OCI-LY3 (cell line): ENCODE measurements at regions not wholly inside any gene's neighbourhood (a gene's known extent, or its start where the extent isn't known, plus 50 kb on each side); places are given as distances from the start of the nearest gene placed in this dataset.

Experiments
- H2AFZ ChIP-seq: fragments of 200-600, 300-600 bp; shearing (Covaris generic); 2 replicates; pipeline ENCODE4 v1.6.0; 2014; ENCODE audit warnings: antibody characterized with exemption, low read depth, low read length
- H3K27ac ChIP-seq: fragments of 200-600, 300-600 bp; sonication (generic); 2 replicates; pipeline ENCODE4 v1.5.1; 2014; ENCODE audit warnings: mild to moderate bottlenecking, low read length, moderate library complexity, mixed read lengths
- H3K27me3 ChIP-seq: fragments of 200-600, 300-600 bp; sonication (generic); 2 replicates; pipeline ENCODE4 v1.6.1; 2014; ENCODE audit warnings: low read depth, low read length, mixed read lengths
- H3K36me3 ChIP-seq: fragments of 200-600, 300-600 bp; sonication (generic); replicated peaks from 2 replicates; pipeline ENCODE3; 2014; ENCODE audit warnings: low read depth, low read length, mixed read lengths
- H3K4me1 ChIP-seq: fragments of 300-600, 200-600 bp; sonication (generic); 2 replicates; pipeline ENCODE4 v1.6.1; 2014; ENCODE audit warnings: low read length, mixed read lengths
- H3K4me2 ChIP-seq: fragments of 200-600, 300-600 bp; sonication (generic); 2 replicates; pipeline ENCODE4 v1.6.1; 2014; ENCODE audit warnings: low read length, mixed read lengths
- H3K4me3 ChIP-seq: fragments of 300-600, 200-600 bp; sonication (generic); 2 replicates; pipeline ENCODE4 v1.5.1; 2014; ENCODE audit warnings: antibody characterized with exemption, mild to moderate bottlenecking, low read length, moderate library complexity
- H3K79me2 ChIP-seq: fragments of 300-600, 200-600 bp; shearing (Covaris generic); 2 replicates; pipeline ENCODE4 v1.6.1; 2014; ENCODE audit warnings: mild to moderate bottlenecking, low read length, mixed read lengths
- H3K9ac ChIP-seq: fragments of 300-600, 200-600 bp; shearing (Covaris generic); 2 replicates; pipeline ENCODE4 v1.6.0; 2014; ENCODE audit warnings: mild to moderate bottlenecking, low read length, moderate library complexity
- H3K9me3 ChIP-seq: fragments of 200-600, 300-600 bp; shearing (Covaris generic); 2 replicates; pipeline ENCODE4 v1.6.1; 2014; ENCODE audit warnings: low read length, mixed read lengths; ENCODE audit not compliant: insufficient read depth
- H4K20me1 ChIP-seq: fragments of 200-600, 300-600 bp; sonication (generic); 2 replicates; pipeline ENCODE4 v1.6.1; 2016; ENCODE audit warnings: low read length, mixed read lengths; ENCODE audit not compliant: insufficient read depth
- CTCF ChIP-seq: fragments of 200-600, 300-600 bp; sonication (generic); IDR thresholded peaks from 2 replicates; pipeline ENCODE4 v1.5.1; 2014; ENCODE audit warnings: antibody characterized with exemption, low read length, low read depth
- EZH2phosphoT487 ChIP-seq: fragments of 200-600 bp; shearing (Covaris generic); IDR thresholded peaks from 2 replicates; pipeline ENCODE4 v1.6.1; 2018; ENCODE audit warnings: antibody characterized with exemption, mixed run types, low read depth

- TF ChIP-seq EZH2phosphoT487 = no peak
- H3K27me3 ChIP-seq = peaks cover 3% of the 10 kb centered on the region; the same call in 1 of the 2 replicates
- H3K4me1 ChIP-seq = no peaks in the 10 kb centered on the region
- H3K4me3 ChIP-seq = no peak overlapping the region
- H3K9me3 ChIP-seq = no peaks in the 10 kb centered on the region
- H2AFZ ChIP-seq = no peak overlapping the region
- no peak overlapping the region for H3K9ac ChIP-seq
- no peaks in the 10 kb centered on the region for H3K79me2 ChIP-seq
- no peak overlapping the region for H3K4me2 ChIP-seq
- no peaks in the 10 kb centered on the region for H4K20me1 ChIP-seq
- H3K36me3 ChIP-seq = no peaks in the 10 kb centered on the region
- no peak overlapping the region for H3K27ac ChIP-seq
Observed at GRCh38 chr5:66529704-66530103, 66.5 kb upstream of the MAST4 start.

- Histone ChIP-seq H3K27me3 (no peaks in the 10 kb centered on the region), H3K9me3 (no peaks in the 10 kb centered on the region), H3K27ac (no peak overlapping the region), H3K4me3 (no peak overlapping the region), H3K4me1 (peaks cover 4% of the 10 kb centered on the region), H3K36me3 (no peaks in the 10 kb centered on the region), H3K79me2 (no peaks in the 10 kb centered on the region), H2AFZ (no peak overlapping the region), H3K4me2 (no peak overlapping the region), H4K20me1 (no peaks in the 10 kb centered on the region; the same call in 1 of the 2 replicates), H3K9ac (no peak overlapping the region)
- no peak for TF ChIP-seq CTCF
- no peak for TF ChIP-seq EZH2phosphoT487
Observed at GRCh38 chr5:66538126-66538525, 58.1 kb upstream of the MAST4 start.

- Histone ChIP-seq H4K20me1 (no peaks in the 10 kb centered on the region; the same call in 1 of the 2 replicates), H3K9me3 (no peaks in the 10 kb centered on the region), H3K4me3 (no peak overlapping the region), H3K27ac (no peak overlapping the region), H3K27me3 (no peaks in the 10 kb centered on the region), H3K36me3 (no peaks in the 10 kb centered on the region), H2AFZ (no peak overlapping the region), H3K4me2 (no peak overlapping the region), H3K4me1 (peaks cover 4% of the 10 kb centered on the region), H3K79me2 (no peaks in the 10 kb centered on the region), H3K9ac (no peak overlapping the region)
- no peak for TF ChIP-seq CTCF
- no peak for TF ChIP-seq EZH2phosphoT487
Observed at GRCh38 chr5:66538531-66538930, 57.7 kb upstream of the MAST4 start.

GRCh38 chr5:66540078-66540477 lies 56.1 kb upstream of the MAST4 start:
- H3K79me2 ChIP-seq = no peaks in the 10 kb centered on the region
- TF ChIP-seq EZH2phosphoT487 (no peak), CTCF (no peak)
- H3K36me3 ChIP-seq = no peaks in the 10 kb centered on the region
- no peak overlapping the region for H3K27ac ChIP-seq
- H3K4me2 ChIP-seq = no peak overlapping the region
- H3K4me3 ChIP-seq = no peak overlapping the region
- no peaks in the 10 kb centered on the region; the same call in 1 of the 2 replicates for H4K20me1 ChIP-seq
- no peaks in the 10 kb centered on the region for H3K27me3 ChIP-seq
- no peaks in the 10 kb centered on the region for H3K9me3 ChIP-seq
- peaks cover 4% of the 10 kb centered on the region for H3K4me1 ChIP-seq
- no peak overlapping the region for H2AFZ ChIP-seq
- H3K9ac ChIP-seq = no peak overlapping the region

- H3K79me2 ChIP-seq = no peaks in the 10 kb centered on the region
- H3K9ac ChIP-seq = no peak overlapping the region
- no peak overlapping the region for H2AFZ ChIP-seq
- H3K27ac ChIP-seq = no peak overlapping the region
- TF ChIP-seq CTCF (no peak), EZH2phosphoT487 (no peak)
- H3K4me2 ChIP-seq = no peak overlapping the region
- H3K36me3 ChIP-seq = no peaks in the 10 kb centered on the region
- H4K20me1 ChIP-seq = no peaks in the 10 kb centered on the region; the same call in 1 of the 2 replicates
- H3K4me1 ChIP-seq = peaks cover 4% of the 10 kb centered on the region
- H3K4me3 ChIP-seq = no peak overlapping the region
- no peaks in the 10 kb centered on the region for H3K27me3 ChIP-seq
- no peaks in the 10 kb centered on the region for H3K9me3 ChIP-seq
Observed at GRCh38 chr5:66542711-66543110, 53.5 kb upstream of the MAST4 start.
